Neuronal stem cell (in vitro differentiated cells): ENCODE measurements at regions not wholly inside any gene's neighbourhood (a gene's known extent, or its start where the extent isn't known, plus 50 kb on each side); places are given as distances from the start of the nearest gene placed in this dataset.

Experiments
- DNase-seq: peaks from one replicate; pipeline ENCODE4 v3.0.0-alpha.2; 2013; ENCODE audit warnings: low spot score
- H2AFZ ChIP-seq: one replicate; pipeline ENCODE4 v1.6.1; 2013; ENCODE audit warnings: mild to moderate bottlenecking, low read length, inconsistent platforms
- H2AK5ac ChIP-seq: 2 replicates; pipeline ENCODE4 v1.6.1; 2013; ENCODE audit warnings: low read depth, mild to moderate bottlenecking, inconsistent platforms, low read length, moderate library complexity, mixed read lengths
- H2BK120ac ChIP-seq: 2 replicates; pipeline ENCODE4 v1.6.1; 2013; ENCODE audit warnings: low read depth, mild to moderate bottlenecking, inconsistent platforms, low read length, moderate library complexity, mixed read lengths
- H2BK12ac ChIP-seq: one replicate; pipeline ENCODE4 v1.6.1; 2013; ENCODE audit warnings: low read length, inconsistent platforms
- H2BK15ac ChIP-seq: 2 replicates; pipeline ENCODE4 v1.6.1; 2013; ENCODE audit warnings: mild to moderate bottlenecking, low read length, inconsistent platforms, mixed read lengths
- H2BK5ac ChIP-seq: one replicate; pipeline ENCODE4 v1.6.1; 2013; ENCODE audit warnings: inconsistent platforms, mild to moderate bottlenecking, low read length, moderate library complexity
- H3K14ac ChIP-seq: one replicate; pipeline ENCODE4 v1.6.1; 2013; ENCODE audit warnings: low read length, inconsistent platforms
- H3K18ac ChIP-seq: 2 replicates; pipeline ENCODE4 v1.6.1; 2013; ENCODE audit warnings: low read length, inconsistent platforms
- H3K23ac ChIP-seq: 2 replicates; pipeline ENCODE4 v1.6.1; 2013; ENCODE audit warnings: low read depth, mild to moderate bottlenecking, mixed read lengths, low read length, inconsistent platforms; ENCODE audit not compliant: poor library complexity
- H3K27ac ChIP-seq: replicated peaks from 3 replicates; pipeline ENCODE4 v1.5.1; 2013; ENCODE audit warnings: low read length, inconsistent platforms
- H3K27me3 ChIP-seq, 3 experiments: 2 replicates each; pipeline ENCODE4 v1.6.1; 2013; ENCODE audit warnings: low read length in 3 of 3, mild to moderate bottlenecking in 2 of 3, inconsistent platforms in 1 of 3, low read depth in 1 of 3, mixed read lengths in 1 of 3, moderate library complexity in 1 of 3; ENCODE audit not compliant: control insufficient read depth in 3 of 3, insufficient read depth in 3 of 3
- H3K36me3 ChIP-seq, 2 donors: replicated peaks in 1 of 2; 2 replicates each; pipeline ENCODE4 v1.6.1; 2013; ENCODE audit warnings: low read length in 2 of 2; ENCODE audit not compliant: control insufficient read depth in 2 of 2, insufficient read depth in 2 of 2
- H3K4ac ChIP-seq: 2 replicates; pipeline ENCODE4 v1.6.1; 2013; ENCODE audit warnings: inconsistent platforms, mild to moderate bottlenecking, low read length, moderate library complexity
- H3K4me1 ChIP-seq, 2 donors: 1 replicate in 1 of 2; 2 replicates in 1 of 2; pipeline ENCODE4 v1.6.1; 2013; ENCODE audit warnings: low read length in 2 of 2, low read depth in 1 of 2; ENCODE audit not compliant: control insufficient read depth in 2 of 2, insufficient read depth in 1 of 2
- H3K4me2 ChIP-seq: one replicate; pipeline ENCODE4 v1.6.1; 2013; ENCODE audit warnings: mild to moderate bottlenecking, low read length, inconsistent platforms; ENCODE audit not compliant: insufficient read depth, poor library complexity, severe bottlenecking
- H3K4me3 ChIP-seq, 2 donors: 2 replicates each; pipeline ENCODE4 v1.5.1; 2013; ENCODE audit warnings: low read length in 2 of 2, mild to moderate bottlenecking in 2 of 2, inconsistent platforms in 1 of 2, moderate library complexity in 1 of 2
- H3K79me1 ChIP-seq: one replicate; pipeline ENCODE4 v1.6.1; 2013; ENCODE audit warnings: low read depth, mild to moderate bottlenecking, inconsistent platforms, low read length, moderate library complexity
- H3K9ac ChIP-seq: one replicate; pipeline ENCODE4 v1.6.1; 2013; ENCODE audit warnings: mild to moderate bottlenecking, low read depth, low read length, inconsistent platforms; ENCODE audit not compliant: poor library complexity
- H3K9me3 ChIP-seq, 2 donors: replicated peaks in 1 of 2; 2 replicates each; pipeline versions ENCODE3 to v1.6.1; 2013; ENCODE audit warnings: low read length in 2 of 2, mild to moderate bottlenecking in 2 of 2, inconsistent platforms in 1 of 2, low read depth in 1 of 2, mixed read lengths in 1 of 2, moderate library complexity in 1 of 2; ENCODE audit not compliant: control insufficient read depth in 2 of 2, insufficient read depth in 1 of 2
- H4K8ac ChIP-seq: one replicate; pipeline ENCODE4 v1.6.1; 2013; ENCODE audit warnings: low read depth, mild to moderate bottlenecking, inconsistent platforms, low read length, moderate library complexity
- H4K91ac ChIP-seq: one replicate; pipeline ENCODE4 v1.6.1; 2013; ENCODE audit warnings: low read length, low read depth, mild to moderate bottlenecking, inconsistent platforms; ENCODE audit not compliant: poor library complexity
- WGBS, 2 donors: extraction: QIAGEN DNeasy Blood & Tissue Kit; methylation state at CpG; one replicate each; pipeline ENCODE4 v1.1.7; 2013; ENCODE audit warnings: missing lambda C conversion rate in 2 of 2, mixed read lengths in 1 of 2; ENCODE audit not compliant: insufficient read length in 2 of 2, insufficient replicate concordance in 1 of 2; ENCODE audit errors: extremely low coverage in 2 of 2; 5-methylcytosine and 5-hydroxymethylcytosine counted together

DNA sequence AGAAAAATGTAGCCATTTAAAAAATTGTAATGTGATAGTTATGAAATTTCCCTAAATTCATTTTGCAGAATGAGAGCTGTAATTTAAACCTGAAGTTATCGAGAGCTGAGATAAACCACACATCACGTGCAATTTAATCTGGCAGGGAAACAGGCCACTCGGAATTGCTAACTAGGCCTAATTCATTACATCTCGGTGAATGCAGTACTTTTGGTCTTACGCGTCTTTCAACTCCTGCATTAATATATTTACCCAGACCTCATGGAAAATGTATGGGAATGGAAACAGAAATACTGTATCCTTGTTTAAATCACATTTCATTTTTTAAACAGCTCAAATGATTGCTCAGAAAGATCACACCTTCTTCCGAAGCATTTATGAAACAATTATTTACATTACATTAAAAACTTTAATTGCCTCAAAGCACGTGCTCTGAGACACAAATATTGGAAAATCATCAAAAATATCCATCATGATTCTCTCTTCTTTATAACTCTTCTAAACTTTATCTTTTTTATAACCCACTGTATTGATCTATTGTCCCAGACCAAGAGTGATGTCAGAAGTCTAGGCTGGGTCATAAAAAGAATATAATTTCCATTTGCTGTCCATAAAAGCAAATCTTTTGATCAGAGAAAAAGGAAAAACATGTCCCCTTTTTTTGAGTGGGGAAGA, 111.7 kb upstream of the MYL2 start:
- H3K9ac ChIP-seq, result no peak overlapping the region
- H3K4ac ChIP-seq, result no peak overlapping the region
- no peaks in the 10 kb centered on the region for H3K36me3 ChIP-seq
- no CpG with 5 or more reads among the region's 8 CpGs for WGBS, 2 donors
- H3K9me3 ChIP-seq, result no peaks in the 10 kb centered on the region
- peaks cover 5 to 57% (median 24%) of the 10 kb centered on the region in 3 experiments for H3K27me3 ChIP-seq
- no peak overlapping the region for H3K27ac ChIP-seq
- H4K8ac ChIP-seq, result no peak overlapping the region
- H2BK5ac ChIP-seq, result no peak overlapping the region
- H2AFZ ChIP-seq, result no peak overlapping the region
- peaks cover 9% of the 10 kb centered on the region in 2 donors for H3K4me1 ChIP-seq
- no peak overlapping the region for H2BK15ac ChIP-seq
- DNase-seq, result no peak
- H3K18ac ChIP-seq, result no peak overlapping the region
- no peak overlapping the region for H2BK12ac ChIP-seq
- H2BK120ac ChIP-seq, result no peak overlapping the region
- no peak overlapping the region for H2AK5ac ChIP-seq
- no peak overlapping the region for H3K14ac ChIP-seq
- H4K91ac ChIP-seq, result no peak overlapping the region
- H3K23ac ChIP-seq, result no peak overlapping the region
- H3K4me2 ChIP-seq, result no peak overlapping the region
- no peak overlapping the region for H3K4me3 ChIP-seq
- H3K79me1 ChIP-seq, result no peaks in the 10 kb centered on the region

DNA sequence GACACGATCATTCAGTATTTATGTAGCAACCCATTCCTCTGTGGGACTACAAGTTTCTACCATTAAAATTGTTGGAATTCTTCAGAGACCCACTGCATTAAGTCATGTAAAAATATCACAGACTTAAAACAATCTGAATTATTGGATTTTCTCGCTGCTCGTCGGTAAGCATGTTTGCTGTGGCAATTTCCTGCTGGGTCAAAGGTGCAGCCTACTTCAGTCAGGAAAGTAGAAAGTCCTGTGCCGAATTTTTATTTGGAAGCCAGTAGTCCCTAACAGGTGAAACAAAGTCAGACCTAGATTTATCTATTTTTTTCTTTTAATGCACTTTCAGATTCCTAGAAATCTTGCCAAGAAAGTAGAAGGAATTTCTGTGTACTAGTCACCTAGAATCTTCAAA, 110.4 kb upstream of the MYL2 start:
- Histone ChIP-seq H3K23ac (no peak overlapping the region), H2BK15ac (no peak overlapping the region), H2BK120ac (no peak overlapping the region), H2AFZ (no peak overlapping the region), H4K91ac (no peak overlapping the region), H3K4me1 (peaks cover 6 to 9% of the 10 kb centered on the region in 2 donors), H3K4me3 (no peak overlapping the region), H2BK5ac (no peak overlapping the region), H3K18ac (no peak overlapping the region), H3K4me2 (no peak overlapping the region), H3K27ac (no peak overlapping the region), H3K79me1 (no peaks in the 10 kb centered on the region), H3K36me3 (no peaks in the 10 kb centered on the region), H3K9ac (no peak overlapping the region), H4K8ac (no peak overlapping the region), H3K14ac (no peak overlapping the region), H2BK12ac (no peak overlapping the region), H2AK5ac (no peak overlapping the region), H3K9me3 (no peaks in the 10 kb centered on the region), H3K4ac (no peak overlapping the region), H3K27me3 (peaks cover 3 to 49% (median 12%) of the 10 kb centered on the region in 3 experiments)
- DNase-seq, result no peak
- WGBS, 2 donors, result no CpG with 5 or more reads among the region's 5 CpGs

DNA sequence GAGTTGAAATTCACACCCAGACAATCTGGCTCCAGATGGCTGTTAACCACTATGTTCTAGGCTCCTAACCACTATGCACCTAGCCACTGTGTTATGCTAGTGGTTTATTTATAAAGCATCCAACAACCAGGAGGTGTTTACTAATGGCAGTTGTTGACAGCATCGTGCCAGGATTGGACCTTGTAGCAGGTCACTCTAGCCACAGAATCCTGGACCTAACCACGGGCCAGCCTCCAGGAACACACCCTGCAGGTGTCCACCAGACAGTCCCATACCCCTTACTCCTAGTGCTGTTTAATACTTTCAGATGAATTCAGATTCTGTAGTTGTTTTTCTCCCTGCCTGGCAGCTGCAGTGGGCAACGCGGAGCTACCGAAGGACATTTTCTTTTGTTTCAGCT, 109.4 kb upstream of the MYL2 start:
- no peak overlapping the region for H3K4me3 ChIP-seq
- no peak for DNase-seq
- H3K36me3 ChIP-seq, result no peaks in the 10 kb centered on the region
- peaks cover 2 to 9% of the 10 kb centered on the region in 2 donors for H3K4me1 ChIP-seq
- no peak overlapping the region for H3K18ac ChIP-seq
- no peak overlapping the region for H2AFZ ChIP-seq
- no peaks in the 10 kb centered on the region for H3K79me1 ChIP-seq
- H4K91ac ChIP-seq, result no peak overlapping the region
- H2BK120ac ChIP-seq, result no peak overlapping the region
- no peak overlapping the region for H2BK15ac ChIP-seq
- no peak overlapping the region for H2BK5ac ChIP-seq
- H3K9me3 ChIP-seq, result no peaks in the 10 kb centered on the region
- no peak overlapping the region for H3K14ac ChIP-seq
- no peak overlapping the region for H4K8ac ChIP-seq
- H3K9ac ChIP-seq, result no peak overlapping the region
- H3K27me3 ChIP-seq, result peaks cover 0 to 38% (median 3%) of the 10 kb centered on the region in 3 experiments
- no peak overlapping the region for H2AK5ac ChIP-seq
- H3K4me2 ChIP-seq, result no peak overlapping the region
- no CpG with 5 or more reads among the region's 5 CpGs for WGBS, 2 donors
- no peak overlapping the region for H2BK12ac ChIP-seq
- H3K23ac ChIP-seq, result no peak overlapping the region
- H3K4ac ChIP-seq, result no peak overlapping the region
- H3K27ac ChIP-seq, result no peak overlapping the region

DNA sequence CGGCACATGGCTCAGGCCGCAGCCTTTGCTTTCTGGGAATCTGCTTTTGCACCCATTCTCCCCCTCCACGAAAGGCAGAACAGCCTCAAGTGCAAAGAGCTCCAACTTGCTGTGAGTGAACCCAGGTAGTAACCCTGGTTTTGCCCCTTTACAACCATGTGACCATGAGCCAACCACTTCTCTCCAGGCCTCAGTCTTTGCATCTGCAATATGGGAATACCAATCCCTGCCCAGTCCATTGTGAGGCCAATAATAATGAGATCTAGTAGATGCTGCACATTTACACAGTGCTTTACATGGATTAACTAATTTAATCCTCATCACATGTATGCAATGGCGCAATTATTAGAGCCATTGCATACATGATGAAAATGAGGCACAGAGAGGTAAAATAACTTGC, 108.9 kb upstream of the MYL2 start:
- Histone ChIP-seq H2AK5ac (no peak overlapping the region), H2AFZ (no peak overlapping the region), H2BK5ac (no peak overlapping the region), H2BK12ac (no peak overlapping the region), H3K27me3 (peaks cover 0 to 38% (median 3%) of the 10 kb centered on the region in 3 experiments), H3K27ac (no peak overlapping the region), H3K4me1 (peaks cover 2 to 9% of the 10 kb centered on the region in 2 donors), H3K4me3 (no peak overlapping the region), H3K79me1 (no peaks in the 10 kb centered on the region), H3K36me3 (no peaks in the 10 kb centered on the region), H3K9ac (no peak overlapping the region), H3K4ac (no peak overlapping the region), H3K9me3 (no peaks in the 10 kb centered on the region), H3K23ac (no peak overlapping the region), H3K18ac (no peak overlapping the region), H2BK120ac (no peak overlapping the region), H3K14ac (no peak overlapping the region), H4K91ac (no peak overlapping the region), H4K8ac (no peak overlapping the region), H2BK15ac (no peak overlapping the region), H3K4me2 (no peak overlapping the region)
- no peak for DNase-seq
- no CpG with 5 or more reads among the region's 4 CpGs for WGBS, 2 donors
